Gastrocnemius medialis (tissue), 4 donors: ENCODE measurements at regions not wholly inside any gene's neighbourhood (a gene's known extent, or its start where the extent isn't known, plus 50 kb on each side); places are given as distances from the start of the nearest gene placed in this dataset.

Source experiments
- POLR2A ChIP-seq, 2 donors: fragments of 450-650 bp; IDR thresholded peaks; one replicate each; pipeline ENCODE4 v1.6.1; 2017; ENCODE audit warnings: antibody characterized with exemption in 2 of 2, mild to moderate bottlenecking in 2 of 2, moderate library complexity in 2 of 2
- TF ChIP-seq, protein P1 (sequence below), 5 experiments: fragments of 450-650 bp in 3 of 5; fragments of 200-600 bp in 2 of 5; sonication (generic) in 2 of 5; IDR thresholded peaks in 4 of 5; conservative IDR thresholded peaks in 1 of 5; 1 replicate in 4 of 5; 2 replicates in 1 of 5; pipeline ENCODE4 v1.5.1; 2016 to 2019; ENCODE audit warnings: antibody characterized with exemption in 5 of 5, mild to moderate bottlenecking in 3 of 5, moderate library complexity in 3 of 5

- TF ChIP-seq, protein P1, sequence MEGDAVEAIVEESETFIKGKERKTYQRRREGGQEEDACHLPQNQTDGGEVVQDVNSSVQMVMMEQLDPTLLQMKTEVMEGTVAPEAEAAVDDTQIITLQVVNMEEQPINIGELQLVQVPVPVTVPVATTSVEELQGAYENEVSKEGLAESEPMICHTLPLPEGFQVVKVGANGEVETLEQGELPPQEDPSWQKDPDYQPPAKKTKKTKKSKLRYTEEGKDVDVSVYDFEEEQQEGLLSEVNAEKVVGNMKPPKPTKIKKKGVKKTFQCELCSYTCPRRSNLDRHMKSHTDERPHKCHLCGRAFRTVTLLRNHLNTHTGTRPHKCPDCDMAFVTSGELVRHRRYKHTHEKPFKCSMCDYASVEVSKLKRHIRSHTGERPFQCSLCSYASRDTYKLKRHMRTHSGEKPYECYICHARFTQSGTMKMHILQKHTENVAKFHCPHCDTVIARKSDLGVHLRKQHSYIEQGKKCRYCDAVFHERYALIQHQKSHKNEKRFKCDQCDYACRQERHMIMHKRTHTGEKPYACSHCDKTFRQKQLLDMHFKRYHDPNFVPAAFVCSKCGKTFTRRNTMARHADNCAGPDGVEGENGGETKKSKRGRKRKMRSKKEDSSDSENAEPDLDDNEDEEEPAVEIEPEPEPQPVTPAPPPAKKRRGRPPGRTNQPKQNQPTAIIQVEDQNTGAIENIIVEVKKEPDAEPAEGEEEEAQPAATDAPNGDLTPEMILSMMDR (IDR thresholded peaks at IDR 0.05 in 4 of 5, conservative IDR thresholded peaks at IDR 0.05 in 1 of 5) = no peak
- TF ChIP-seq POLR2A (IDR thresholded peaks at IDR 0.05) = no peak
Measured at GRCh38 chr1:18012686-18013085, 94.9 kb upstream of the IGSF21 start.
